ENCODE measurements at regions not wholly inside any gene's neighbourhood (a gene's known extent, or its start where the extent isn't known, plus 50 kb on each side); places are given as distances from the start of the nearest gene placed in this dataset.

- DNase-seq (no peak), ATAC-seq (no peak)
- intact Hi-C loops (cut with DNase I, micrococcal nuclease) = no loop called here
- Histone ChIP-seq H3K4me3 (no peak overlapping the region), H3K36me3 (ENCODE audit: low read depth) (no peaks in the 10 kb centered on the region), H3K4me1 (ENCODE audit: low read depth) (no peaks in the 10 kb centered on the region), H3K9me3 (no peaks in the 10 kb centered on the region)
- TF ChIP-seq CTCF (IDR thresholded peaks at IDR 0.05) = no peak
These were observed 328.8 kb downstream of the FOXO1 start for GRCh38 chr13:40337651-40338050.

GRCh38 chr13:40338217-40338616, 328.2 kb downstream of the FOXO1 start:
- Histone ChIP-seq H3K36me3 (ENCODE audit: low read depth) (no peaks in the 10 kb centered on the region), H3K4me1 (ENCODE audit: low read depth) (no peaks in the 10 kb centered on the region), H3K4me3 (no peak overlapping the region), H3K9me3 (no peaks in the 10 kb centered on the region)
- ATAC-seq (no peak), DNase-seq (no peak)
- no peak for TF ChIP-seq CTCF (IDR thresholded peaks at IDR 0.05)
- intact Hi-C loops (cut with DNase I, micrococcal nuclease) = no loop called here

- no peaks in the 10 kb centered on the region for H3K4me1 ChIP-seq (ENCODE audit: low read depth)
- no peak for ATAC-seq
- TF ChIP-seq CTCF (IDR thresholded peaks at IDR 0.05) = no peak
These were observed 325.9 kb downstream of the FOXO1 start for GRCh38 chr13:40340368-40341095.

GRCh38 chr13:40341096-40341471, 325.4 kb downstream of the FOXO1 start:
- intact Hi-C loops (cut with DNase I, micrococcal nuclease) = no loop called here
- H3K9me3 ChIP-seq = no peaks in the 10 kb centered on the region
- no peak overlapping the region for H3K4me3 ChIP-seq
- no peaks in the 10 kb centered on the region for H3K4me1 ChIP-seq (ENCODE audit: low read depth)
- DNase-seq (no peak), ATAC-seq (no peak)
- no peak for TF ChIP-seq CTCF (IDR thresholded peaks at IDR 0.05)
- H3K36me3 ChIP-seq (ENCODE audit: low read depth) = no peaks in the 10 kb centered on the region

More at GRCh38 chr13:40340368-40341095, 325.9 kb downstream of the FOXO1 start:
- Histone ChIP-seq H3K4me3 (no peak overlapping the region), H3K36me3 (ENCODE audit: low read depth) (no peaks in the 10 kb centered on the region), H3K9me3 (no peaks in the 10 kb centered on the region)
- no peak for DNase-seq
- intact Hi-C loops (cut with DNase I, micrococcal nuclease) = no loop called here

GRCh38 chr13:40341501-40341900, 324.9 kb downstream of the FOXO1 start:
- no peak overlapping the region for H3K4me3 ChIP-seq
- intact Hi-C loops (cut with DNase I, micrococcal nuclease) = no loop called here
- no peak for ATAC-seq
- H3K36me3 ChIP-seq (ENCODE audit: low read depth) = no peaks in the 10 kb centered on the region
- no peaks in the 10 kb centered on the region for H3K4me1 ChIP-seq (ENCODE audit: low read depth)
- TF ChIP-seq CTCF (IDR thresholded peaks at IDR 0.05) = no peak
- no peak for DNase-seq
- no peaks in the 10 kb centered on the region for H3K9me3 ChIP-seq

GRCh38 chr13:40342461-40342860, 324.0 kb downstream of the FOXO1 start:
- no peak for DNase-seq
- H3K4me1 ChIP-seq (ENCODE audit: low read depth) = no peaks in the 10 kb centered on the region
- intact Hi-C loops (cut with DNase I, micrococcal nuclease) = no loop called here
- no peaks in the 10 kb centered on the region for H3K36me3 ChIP-seq (ENCODE audit: low read depth)
- ATAC-seq = no peak
- H3K4me3 ChIP-seq = no peak overlapping the region
- H3K9me3 ChIP-seq = no peaks in the 10 kb centered on the region
- TF ChIP-seq CTCF (IDR thresholded peaks at IDR 0.05) = no peak

Data from mucosa of descending colon (tissue), 3 donors.